ENCODE measurements at regions not wholly inside any gene's neighbourhood (a gene's known extent, or its start where the extent isn't known, plus 50 kb on each side); places are given as distances from the start of the nearest gene placed in this dataset.
A peak's percentile ranks its signal among the peaks of the same experiment; 100 is the strongest.
"Not testable (repeated sequence)": the region's sequence is repeated elsewhere in the genome, so short reads cannot be mapped to it uniquely, and the experiment has no call there.

DNA sequence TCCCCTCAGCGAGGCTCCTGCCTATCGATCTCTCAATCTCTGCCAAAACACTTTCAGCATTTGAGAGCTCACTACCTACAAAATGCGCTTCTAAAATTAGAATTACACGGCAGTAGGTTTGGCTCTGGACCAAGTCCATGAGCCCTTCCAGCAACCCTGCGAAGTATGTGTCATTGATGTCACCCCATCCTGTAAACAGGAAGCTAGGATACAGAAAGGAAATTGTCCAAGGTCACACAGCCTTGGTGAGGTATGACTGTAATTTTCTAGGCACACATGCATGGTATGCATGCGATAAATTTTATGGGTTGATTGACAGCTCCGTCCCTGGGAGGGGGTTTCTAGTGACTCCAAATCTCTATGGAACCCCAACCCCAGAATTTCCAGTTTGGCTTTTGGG, 330.3 kb upstream of the CDH5 start:
- H3K4me3 ChIP-seq = no peak overlapping the region
- H3K27ac ChIP-seq = no peak overlapping the region
- TF ChIP-seq Cebpa-rat (IDR thresholded peaks at IDR 0.05) = no peak
- H3K4me2 ChIP-seq = peak overlapping the region in 10 of 11 experiments; percentile 4 to 44 (median 30); a peak in 16 of 22 replicates
- H3K36me3 ChIP-seq = no peaks in the 10 kb centered on the region
- peaks cover 0 to 25% (median 20%) of the 10 kb centered on the region in 10 experiments; a peak in 16 of 20 replicates for H3K4me1 ChIP-seq
- no peak overlapping the region for H3K9ac ChIP-seq
- no peaks in the 10 kb centered on the region for H4K20me1 ChIP-seq
- H3K27me3 ChIP-seq = no peaks in the 10 kb centered on the region
- H3K9me3 ChIP-seq (replicated peaks in 1 of 11) = no peaks in the 10 kb centered on the region; a peak in 1 of 22 replicates

DNA sequence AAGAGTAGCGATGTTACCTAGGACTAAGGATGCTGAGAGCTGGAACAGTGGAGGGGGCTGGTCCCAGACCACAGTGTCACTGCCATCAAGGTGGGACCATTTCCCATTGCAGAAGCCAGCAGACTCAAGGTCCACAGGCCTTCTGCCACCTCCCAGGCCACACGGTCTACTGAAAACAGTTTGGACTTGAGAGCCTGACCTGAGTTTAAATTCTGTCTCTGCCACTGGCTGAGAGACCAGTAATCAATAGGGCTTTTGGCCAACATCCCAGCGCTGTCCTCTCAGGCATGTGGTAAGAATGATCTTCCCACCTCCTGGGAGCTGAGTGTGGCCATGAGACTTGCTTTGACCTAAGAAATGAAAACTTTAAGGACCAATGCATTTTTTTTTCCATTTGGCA, 331.4 kb upstream of the CDH5 start:
- Histone ChIP-seq H3K27ac (no peak overlapping the region), H3K36me3 (no peaks in the 10 kb centered on the region), H3K9ac (no peak overlapping the region), H3K4me3 (no peak overlapping the region), H3K9me3 (replicated peaks in 1 of 11) (no peaks in the 10 kb centered on the region; a peak in 1 of 22 replicates), H4K20me1 (no peaks in the 10 kb centered on the region), H3K4me2 (no peak overlapping the region), H3K27me3 (no peaks in the 10 kb centered on the region), H3K4me1 (peaks cover 0 to 21% (median 17%) of the 10 kb centered on the region in 10 experiments; a peak in 16 of 20 replicates)
- no peak for TF ChIP-seq Cebpa-rat (IDR thresholded peaks at IDR 0.05)

DNA sequence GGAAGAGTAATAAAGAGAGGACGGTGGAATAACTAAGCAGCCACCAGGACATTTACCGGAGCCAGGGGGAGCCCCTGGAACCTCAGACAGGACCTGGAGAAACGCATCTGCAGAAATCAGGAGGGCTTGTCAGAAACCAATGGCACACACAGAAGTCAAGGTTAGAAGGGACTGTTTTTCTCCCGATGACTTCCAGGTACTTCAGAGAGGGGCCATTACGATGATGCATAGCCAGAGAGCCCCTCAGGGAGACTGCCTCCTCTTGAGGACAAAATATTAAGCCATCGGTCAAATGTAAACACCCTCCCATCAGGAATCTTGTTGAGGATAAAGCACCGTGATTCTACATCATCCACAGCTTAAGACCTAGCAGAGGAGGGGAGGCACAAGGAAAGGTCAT, 333.6 kb upstream of the CDH5 start:
- no peaks in the 10 kb centered on the region for H4K20me1 ChIP-seq
- no peaks in the 10 kb centered on the region for H3K27me3 ChIP-seq
- no peak overlapping the region for H3K4me3 ChIP-seq
- no peak for TF ChIP-seq Cebpa-rat (IDR thresholded peaks at IDR 0.05)
- H3K27ac ChIP-seq = no peak overlapping the region
- H3K4me1 ChIP-seq = peaks cover 0 to 15% (median 11%) of the 10 kb centered on the region in 10 experiments; a peak in 15 of 20 replicates
- H3K4me2 ChIP-seq = no peak overlapping the region
- H3K9ac ChIP-seq = no peak overlapping the region
- no peaks in the 10 kb centered on the region for H3K36me3 ChIP-seq
- H3K9me3 ChIP-seq (replicated peaks in 1 of 11) = no peaks in the 10 kb centered on the region; a peak in 1 of 22 replicates

DNA sequence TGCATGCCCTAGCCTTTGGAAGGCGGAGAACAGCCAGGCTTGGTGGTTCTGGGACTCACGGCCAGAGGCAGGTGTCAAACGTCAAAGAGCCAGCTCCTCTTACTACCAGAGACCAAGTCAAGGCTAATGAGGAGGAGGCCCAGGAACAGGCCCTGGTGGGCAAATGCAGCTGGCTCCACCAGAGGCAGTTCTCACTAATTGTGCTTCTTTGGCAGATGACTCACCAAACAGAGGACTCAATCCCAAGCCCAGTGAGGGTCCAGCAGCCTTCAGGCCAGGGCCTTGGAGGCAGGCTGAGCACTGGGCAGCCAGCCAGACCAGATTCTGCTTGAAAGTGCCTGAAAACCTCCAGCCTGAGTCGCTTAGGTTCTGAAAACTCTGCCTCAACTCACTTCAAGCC, 336.5 kb upstream of the CDH5 start:
- TF ChIP-seq Cebpa-rat (IDR thresholded peaks at IDR 0.05) = no peak
- Histone ChIP-seq H4K20me1 (no peaks in the 10 kb centered on the region), H3K27me3 (no peaks in the 10 kb centered on the region), H3K4me2 (no peak overlapping the region), H3K27ac (no peak overlapping the region), H3K9ac (no peak overlapping the region), H3K36me3 (no peaks in the 10 kb centered on the region), H3K9me3 (replicated peaks in 1 of 11) (peaks cover 2 to 11% (median 2%) of the 10 kb centered on the region in 11 experiments), H3K4me1 (no peaks in the 10 kb centered on the region), H3K4me3 (no peak overlapping the region)

DNA sequence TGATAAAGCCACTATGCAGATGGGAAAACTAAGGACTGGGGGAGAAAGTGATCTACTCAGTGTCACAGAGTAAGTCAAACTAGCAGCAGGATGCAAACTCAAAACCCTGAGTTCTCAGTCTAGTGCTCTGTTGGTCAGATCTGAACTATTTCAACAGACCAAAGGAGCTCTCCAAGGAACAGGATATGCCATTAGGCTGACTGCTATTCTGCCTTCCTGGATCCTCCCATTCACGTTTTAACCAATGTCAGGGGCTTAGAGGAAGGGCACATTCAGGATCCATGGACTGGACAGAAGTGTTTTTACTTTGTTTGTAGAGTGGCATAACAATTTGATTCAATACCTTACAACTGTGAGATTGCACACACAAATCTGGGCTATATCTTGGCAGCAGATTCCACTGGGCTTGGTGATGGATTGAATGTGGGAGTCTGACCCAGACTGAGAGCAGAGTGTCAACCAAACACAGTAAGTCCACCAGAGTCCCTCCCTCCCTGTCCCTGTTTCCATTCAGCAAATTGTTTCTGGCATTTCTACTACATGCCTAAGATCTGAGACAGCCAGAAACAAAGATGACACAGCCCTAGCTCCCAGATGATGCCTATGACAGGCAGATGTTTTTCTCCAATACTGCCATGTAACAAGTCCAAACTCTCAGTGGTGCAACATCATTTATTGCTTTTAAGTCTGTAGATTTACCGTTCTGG, 337.8 kb upstream of the CDH5 start:
- H3K27me3 ChIP-seq = no peaks in the 10 kb centered on the region
- no peaks in the 10 kb centered on the region; a peak in 1 of 22 replicates for H3K36me3 ChIP-seq
- H3K4me2 ChIP-seq = no peak overlapping the region
- H3K9ac ChIP-seq = no peak overlapping the region
- H3K4me3 ChIP-seq = no peak overlapping the region
- no peak overlapping the region for H3K27ac ChIP-seq
- H3K4me1 ChIP-seq = no peaks in the 10 kb centered on the region
- H4K20me1 ChIP-seq = no peaks in the 10 kb centered on the region
- H3K9me3 ChIP-seq (replicated peaks in 1 of 11) = peaks cover 15 to 25% (median 16%) of the 10 kb centered on the region in 11 experiments
- no peak for TF ChIP-seq Cebpa-rat (IDR thresholded peaks at IDR 0.05)

DNA sequence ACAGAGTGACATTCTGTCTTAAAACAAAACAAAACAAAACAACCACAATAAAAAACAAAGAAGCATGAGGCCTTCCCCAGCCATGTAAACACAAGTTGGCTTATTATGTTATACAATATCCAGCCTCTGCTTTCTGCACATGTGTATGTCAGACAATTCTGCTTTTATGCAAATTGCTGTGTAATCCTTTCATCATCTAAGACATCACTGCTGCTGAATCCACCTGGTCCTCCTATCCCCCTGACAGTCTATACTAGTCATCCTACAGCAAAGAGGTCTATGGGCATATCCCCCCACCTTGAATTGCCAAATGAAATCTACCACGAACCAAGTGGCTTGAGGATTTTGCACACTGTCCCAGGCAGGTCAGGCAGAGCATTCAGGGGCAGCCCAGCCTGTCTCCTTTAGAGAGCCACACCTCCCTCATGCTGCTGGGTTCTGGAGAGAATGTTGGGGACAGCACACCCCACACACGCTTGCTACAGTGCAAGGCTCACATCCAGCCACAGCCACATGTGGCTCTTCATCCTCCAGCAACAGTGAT, 339.6 kb upstream of the CDH5 start:
- Histone ChIP-seq H3K4me1 (no peaks in the 10 kb centered on the region), H4K20me1 (no peaks in the 10 kb centered on the region), H3K27me3 (no peaks in the 10 kb centered on the region), H3K4me2 (no peak overlapping the region), H3K9me3 (replicated peaks in 1 of 11) (peaks cover 15 to 30% (median 17%) of the 10 kb centered on the region in 11 experiments), H3K27ac (no peak overlapping the region), H3K36me3 (no peaks in the 10 kb centered on the region; a peak in 1 of 22 replicates), H3K9ac (no peak overlapping the region), H3K4me3 (no peak overlapping the region)
- TF ChIP-seq Cebpa-rat (IDR thresholded peaks at IDR 0.05) = no peak

DNA sequence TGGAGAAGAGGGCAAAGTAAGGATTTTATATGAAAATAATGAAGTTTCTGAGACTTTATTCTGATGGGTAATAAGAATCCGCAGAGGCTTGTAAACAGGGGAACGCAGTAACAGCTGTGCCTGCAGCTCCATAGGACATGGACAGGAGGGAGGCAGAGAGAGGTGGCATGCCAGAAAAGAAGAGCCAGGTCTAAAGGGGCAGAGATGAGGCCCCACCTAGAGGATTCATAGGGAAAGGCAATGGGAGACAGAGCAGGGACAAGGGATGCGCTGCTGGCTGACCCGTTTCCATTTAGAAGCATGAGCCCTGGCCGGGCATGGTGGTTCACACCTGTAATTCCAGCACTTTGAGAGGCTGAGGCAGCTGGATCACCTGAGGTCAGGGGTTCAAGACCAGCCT, 340.3 kb upstream of the CDH5 start:
- Histone ChIP-seq H3K4me3 (no peak overlapping the region), H3K4me2 (no peak overlapping the region), H3K36me3 (no peaks in the 10 kb centered on the region; a peak in 1 of 22 replicates), H3K9me3 (replicated peaks in 1 of 11) (peaks cover 15 to 30% (median 17%) of the 10 kb centered on the region in 11 experiments), H4K20me1 (no peaks in the 10 kb centered on the region), H3K4me1 (peaks cover 0 to 2% (median under 1%) of the 10 kb centered on the region in 10 experiments; a peak in 5 of 20 replicates), H3K27ac (no peak overlapping the region), H3K9ac (no peak overlapping the region), H3K27me3 (no peaks in the 10 kb centered on the region)
- TF ChIP-seq Cebpa-rat (IDR thresholded peaks at IDR 0.05) = no peak

DNA sequence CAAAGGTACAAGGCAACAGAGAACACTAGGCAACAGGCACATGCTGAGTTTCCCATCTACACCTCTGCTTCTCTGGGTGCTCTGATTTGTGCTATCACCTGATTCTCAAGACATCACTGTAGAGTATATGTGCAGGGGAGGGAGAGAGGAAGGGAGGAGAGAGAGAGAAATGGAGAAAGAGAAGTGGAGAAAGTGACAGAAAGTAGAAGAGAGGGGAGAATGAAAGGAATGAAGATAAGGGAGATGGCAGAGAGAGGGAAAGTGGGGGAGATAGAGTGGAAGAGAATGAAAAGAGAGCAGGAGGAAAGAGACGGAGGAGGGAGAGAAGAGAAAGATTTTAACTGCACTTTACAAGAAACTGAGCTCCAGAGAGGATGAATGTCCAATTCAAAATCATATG, 340.7 kb upstream of the CDH5 start:
- H3K27me3 ChIP-seq = no peaks in the 10 kb centered on the region
- no peak for TF ChIP-seq Cebpa-rat (IDR thresholded peaks at IDR 0.05)
- H3K27ac ChIP-seq = no peak overlapping the region
- no peaks in the 10 kb centered on the region; a peak in 1 of 22 replicates for H3K36me3 ChIP-seq
- no peak overlapping the region for H3K9ac ChIP-seq
- H3K4me3 ChIP-seq = no peak overlapping the region
- H3K4me1 ChIP-seq = peaks cover 0 to 6% (median 3%) of the 10 kb centered on the region in 10 experiments; a peak in 8 of 20 replicates
- no peak overlapping the region for H3K4me2 ChIP-seq
- H4K20me1 ChIP-seq = no peaks in the 10 kb centered on the region
- H3K9me3 ChIP-seq (replicated peaks in 1 of 11) = peaks cover 15 to 30% (median 17%) of the 10 kb centered on the region in 11 experiments

DNA sequence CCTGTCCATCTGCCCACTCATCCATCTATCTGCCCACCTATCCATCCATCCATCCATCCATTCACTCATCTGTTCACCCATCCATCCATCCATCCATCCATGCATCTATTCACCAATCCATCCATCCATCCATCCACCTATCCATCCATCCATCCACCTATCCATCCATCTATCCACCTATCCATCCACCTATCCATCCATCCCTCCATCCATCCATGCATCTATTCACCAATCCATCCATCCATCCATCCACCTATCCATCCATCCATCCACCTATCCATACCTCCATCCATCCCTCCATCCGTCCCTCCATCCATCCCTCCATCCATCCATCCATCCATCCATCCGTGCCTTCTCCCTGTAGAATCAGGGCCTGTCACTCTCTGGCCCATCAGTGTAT, 341.9 kb upstream of the CDH5 start:
- H3K36me3 ChIP-seq, H3K4me2 ChIP-seq, H4K20me1 ChIP-seq, H3K9ac ChIP-seq, H3K27me3 ChIP-seq, H3K27ac ChIP-seq, H3K4me3 ChIP-seq: not testable (repeated sequence)
- H3K9me3 ChIP-seq (replicated peaks in 1 of 11) = peaks cover 15 to 31% (median 17%) of the 10 kb centered on the region in 11 experiments
- peaks cover 0 to 12% (median 6%) of the 10 kb centered on the region in 10 experiments; a peak in 8 of 20 replicates for H3K4me1 ChIP-seq

DNA sequence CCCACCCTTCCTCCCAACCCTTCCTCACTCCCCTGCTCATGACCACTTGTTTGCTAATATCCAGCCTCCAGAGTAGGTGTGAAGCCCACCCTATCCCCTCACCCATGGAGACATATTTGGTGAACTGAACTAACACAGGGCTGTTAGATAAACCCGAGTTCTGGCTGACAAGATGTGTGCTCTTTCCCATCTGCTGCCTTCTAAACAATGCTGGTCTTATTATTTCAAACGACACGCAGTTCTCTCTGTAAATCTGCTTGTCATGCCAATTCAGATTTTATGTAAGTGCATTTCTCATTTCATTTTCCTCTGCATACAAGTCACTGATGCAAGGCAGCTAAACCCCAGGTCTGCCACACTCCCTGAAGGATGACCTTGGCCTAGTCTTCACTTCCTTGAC, 343.0 kb upstream of the CDH5 start:
- H3K4me1 ChIP-seq = peaks cover 0 to 12% (median 6%) of the 10 kb centered on the region in 10 experiments; a peak in 8 of 20 replicates
- H3K9me3 ChIP-seq (replicated peaks in 1 of 11) = peaks cover 15 to 35% (median 17%) of the 10 kb centered on the region in 11 experiments
- H3K9ac ChIP-seq = no peak overlapping the region
- H3K27me3 ChIP-seq = no peaks in the 10 kb centered on the region
- H3K36me3 ChIP-seq = no peaks in the 10 kb centered on the region; a peak in 1 of 22 replicates
- no peak overlapping the region for H3K4me3 ChIP-seq
- no peaks in the 10 kb centered on the region for H4K20me1 ChIP-seq
- no peak overlapping the region for H3K27ac ChIP-seq
- TF ChIP-seq Cebpa-rat (IDR thresholded peaks at IDR 0.05) = no peak
- H3K4me2 ChIP-seq = no peak overlapping the region

All from BLaER1 treated with 17β-estradiol and CSF1 and Interleukin-3, amounts not matched to agents 10 nM and 100 nM (cell line).